Activated B cell treated with CpG ODN at 0.5 μM for 24 hours (primary cell): ENCODE measurements at regions not wholly inside any gene's neighbourhood (a gene's known extent, or its start where the extent isn't known, plus 50 kb on each side); places are given as distances from the start of the nearest gene placed in this dataset.

Experiments
- ATAC-seq: fragments of 200-7000 bp; cut with Tn5 transposase; one replicate; pipeline ENCODE4 v1.10.0; 2021; ENCODE audit warnings: low read depth, mild to moderate bottlenecking, moderate library complexity
- CTCF ChIA-PET: fragments of 350-600 bp; sonication (Branson Sonifier 250); formaldehyde crosslinking; loops from one replicate; lab custom pipeline; 2021; ENCODE audit warnings: antibody characterized with exemption; lab: Charles Lee
- POLR2A ChIA-PET: fragments of 350-600 bp; sonication (Branson Sonifier 250); formaldehyde crosslinking; loops from one replicate; lab custom pipeline; 2021; ENCODE audit warnings: antibody characterized with exemption; lab: Charles Lee
- DNase-seq: peaks from one replicate; pipeline ENCODE4 v3.0.0; 2022
- H3K27ac Mint-ChIP-seq: one replicate; pipeline ENCODE4 v1.8.0; 2020; ENCODE audit warnings: mixed read lengths
- H3K27me3 Mint-ChIP-seq: one replicate; pipeline ENCODE4 v1.8.0; 2021; ENCODE audit warnings: mixed read lengths
- H3K36me3 Mint-ChIP-seq: one replicate; pipeline ENCODE4 v1.8.0; 2021; ENCODE audit warnings: low read depth, mixed read lengths
- H3K4me1 Mint-ChIP-seq: one replicate; pipeline ENCODE4 v1.8.0; 2021; ENCODE audit warnings: mixed read lengths
- H3K4me3 Mint-ChIP-seq: one replicate; pipeline ENCODE4 v1.8.0; 2020; ENCODE audit warnings: mild to moderate bottlenecking, mixed read lengths
- H3K9me3 Mint-ChIP-seq: one replicate; pipeline ENCODE4 v1.8.0; 2020; ENCODE audit warnings: mixed read lengths
- CTCF ChIP-seq: fragments of 200-600 bp; IDR thresholded peaks from one replicate; pipeline ENCODE4 v1.8.0; 2022; ENCODE audit warnings: antibody characterized with exemption, mild to moderate bottlenecking
- intact Hi-C: fragments of 100-400 bp; cut with micrococcal nuclease; formaldehyde crosslinking; loops from one replicate; pipeline ENCODE4 v1.15.1; 2024

GRCh38 chr12:16118586-16118985 is 158.9 kb downstream of the SLC15A5 start:
- no peak overlapping the region for H3K27ac Mint-ChIP-seq
- H3K36me3 Mint-ChIP-seq: no peaks in the 10 kb centered on the region
- H3K27me3 Mint-ChIP-seq: peaks cover 2% of the 10 kb centered on the region
- DNase-seq (no peak), ATAC-seq (no peak)
- no peak for TF ChIP-seq CTCF
- H3K4me1 Mint-ChIP-seq: no peaks in the 10 kb centered on the region
- no peak overlapping the region for H3K4me3 Mint-ChIP-seq
- ChIA-PET POLR2A (no interaction called here), CTCF (no interaction called here)
- intact Hi-C loops: no loop called here
- H3K9me3 Mint-ChIP-seq: no peaks in the 10 kb centered on the region

GRCh38 chr12:16112612-16113560 is 164.6 kb downstream of the SLC15A5 start:
- DNase-seq (no peak), ATAC-seq (no peak)
- no peaks in the 10 kb centered on the region for H3K9me3 Mint-ChIP-seq
- no peak for TF ChIP-seq CTCF
- no peak overlapping the region for H3K4me3 Mint-ChIP-seq
- no peaks in the 10 kb centered on the region for H3K4me1 Mint-ChIP-seq
- H3K27me3 Mint-ChIP-seq: no peaks in the 10 kb centered on the region
- H3K36me3 Mint-ChIP-seq: no peaks in the 10 kb centered on the region
- H3K27ac Mint-ChIP-seq: no peak overlapping the region
- intact Hi-C loops: no loop called here
- CTCF ChIA-PET: no interaction called here
- POLR2A ChIA-PET: no interaction called here

- H3K4me1 Mint-ChIP-seq: no peaks in the 10 kb centered on the region
- ChIA-PET POLR2A (no interaction called here), CTCF (no interaction called here)
- H3K27me3 Mint-ChIP-seq: no peaks in the 10 kb centered on the region
- no peak for DNase-seq
- H3K27ac Mint-ChIP-seq: no peak overlapping the region
- no peak for ATAC-seq
- no peak overlapping the region for H3K4me3 Mint-ChIP-seq
- intact Hi-C loops: no loop called here
- no peaks in the 10 kb centered on the region for H3K36me3 Mint-ChIP-seq
- no peak for TF ChIP-seq CTCF
- H3K9me3 Mint-ChIP-seq: no peaks in the 10 kb centered on the region
Measured at GRCh38 chr12:16112130-16112529, 165.4 kb downstream of the SLC15A5 start.

GRCh38 chr12:16110596-16110995 is 166.9 kb downstream of the SLC15A5 start:
- Mint-ChIP-seq H3K4me1 (no peaks in the 10 kb centered on the region), H3K9me3 (peaks cover 3% of the 10 kb centered on the region), H3K27ac (no peak overlapping the region), H3K4me3 (no peak overlapping the region), H3K36me3 (no peaks in the 10 kb centered on the region), H3K27me3 (no peaks in the 10 kb centered on the region)
- POLR2A ChIA-PET: interaction anchor here (0.6 kb wide), 1 partner anchor 14 kb away, joined by 4 read pairs; no protein-coding TSS in a partner anchor
- intact Hi-C loops: no loop called here
- no peak for ATAC-seq
- CTCF ChIA-PET: no interaction called here
- TF ChIP-seq CTCF: no peak
- DNase-seq: no peak

- CTCF ChIA-PET: no interaction called here
- intact Hi-C loops: no loop called here
- POLR2A ChIA-PET: no interaction called here
- no peak overlapping the region for H3K27ac Mint-ChIP-seq
- no peaks in the 10 kb centered on the region for H3K27me3 Mint-ChIP-seq
- peaks cover 26% of the 10 kb centered on the region for H3K9me3 Mint-ChIP-seq
- no peak overlapping the region for H3K4me3 Mint-ChIP-seq
- H3K36me3 Mint-ChIP-seq: no peaks in the 10 kb centered on the region
- no peaks in the 10 kb centered on the region for H3K4me1 Mint-ChIP-seq
- no peak for DNase-seq
- TF ChIP-seq CTCF: no peak
- ATAC-seq: no peak
Measured at GRCh38 chr12:16103851-16104250, 173.6 kb downstream of the SLC15A5 start.
